IMR-90 (cell line): ENCODE measurements at regions not wholly inside any gene's neighbourhood (a gene's known extent, or its start where the extent isn't known, plus 50 kb on each side); places are given as distances from the start of the nearest gene placed in this dataset.

Source experiments
- ATAC-seq: fragments of 200-7000 bp; cut with Tn5 transposase; 2 replicates; pipeline ENCODE4 v1.9.1; 2020; ENCODE audit warnings: low read depth, mild to moderate bottlenecking, moderate library complexity
- BruUV-seq: library from RNA; stranded (reverse); fragments of 400-500 nt; replicated peaks from 2 replicates; lab custom pipeline; 2021; lab: Mats Ljungman, UMichigan
- CTCF ChIA-PET: fragments of 300-600 bp; formaldehyde crosslinking; extraction: SDS; loops from one replicate; lab custom pipeline; 2021; ENCODE audit warnings: antibody characterized with exemption; lab: Yijun Ruan, JAX
- POLR2A ChIA-PET: fragments of 300-600 bp; sonication (Branson Sonifier 250); formaldehyde crosslinking; loops from one replicate; lab custom pipeline; 2022; ENCODE audit warnings: antibody characterized with exemption; ENCODE audit not compliant: unreplicated experiment; lab: Charles Lee
- DNase-seq: peaks from one replicate; pipeline ENCODE4 v3.0.0; 2013
- H2AFZ ChIP-seq: replicated peaks from 2 replicates; pipeline ENCODE3; 2013; ENCODE audit warnings: low read length, mild to moderate bottlenecking; ENCODE audit not compliant: poor library complexity
- H2AK5ac ChIP-seq: 2 replicates; pipeline ENCODE4 v1.6.1; 2013; ENCODE audit warnings: low read depth, low read length, inconsistent platforms
- H2AK9ac ChIP-seq: replicated peaks from 2 replicates; pipeline ENCODE3; 2013; ENCODE audit warnings: mild to moderate bottlenecking, low read depth, low read length, moderate library complexity; ENCODE audit not compliant: poor library complexity
- H2BK120ac ChIP-seq: 2 replicates; pipeline ENCODE4 v1.6.1; 2013; ENCODE audit warnings: low read depth, low read length, inconsistent platforms
- H2BK15ac ChIP-seq: 3 replicates; pipeline ENCODE4 v1.6.1; 2013; ENCODE audit warnings: low read depth, low read length, inconsistent platforms
- H2BK20ac ChIP-seq: 2 replicates; pipeline ENCODE4 v1.6.1; 2013; ENCODE audit warnings: low read depth, mild to moderate bottlenecking, inconsistent platforms, low read length, moderate library complexity
- H2BK5ac ChIP-seq: 2 replicates; pipeline ENCODE4 v1.6.1; 2013; ENCODE audit warnings: mild to moderate bottlenecking, low read depth, low read length, inconsistent platforms; ENCODE audit not compliant: poor library complexity, severe bottlenecking
- H3K14ac ChIP-seq: replicated peaks from 2 replicates; pipeline ENCODE4 v1.6.1; 2013; ENCODE audit warnings: low read depth, low read length, inconsistent platforms
- H3K18ac ChIP-seq: 2 replicates; pipeline ENCODE4 v1.6.1; 2013; ENCODE audit warnings: low read depth, low read length, control low read depth
- H3K23ac ChIP-seq: 2 replicates; pipeline ENCODE4 v1.6.1; 2013; ENCODE audit warnings: low read depth, low read length, inconsistent platforms
- H3K27ac ChIP-seq: 2 replicates; pipeline ENCODE4 v1.5.1; 2013; ENCODE audit warnings: mild to moderate bottlenecking, control low read depth, low read length; ENCODE audit not compliant: insufficient read depth
- H3K27me3 ChIP-seq: 2 replicates; pipeline ENCODE4 v1.6.1; 2013; ENCODE audit warnings: low read length; ENCODE audit not compliant: control insufficient read depth, insufficient read depth
- H3K36me3 ChIP-seq: 2 replicates; pipeline ENCODE4 v1.6.1; 2013; ENCODE audit warnings: low read length, mixed read lengths; ENCODE audit not compliant: control insufficient read depth, insufficient read depth
- H3K4ac ChIP-seq: 2 replicates; pipeline ENCODE4 v1.6.1; 2013; ENCODE audit warnings: low read depth, low read length, inconsistent platforms
- H3K4me1 ChIP-seq: 2 replicates; pipeline ENCODE4 v1.6.1; 2013; ENCODE audit warnings: low read length, mixed read lengths; ENCODE audit not compliant: control insufficient read depth, insufficient read depth
- H3K4me2 ChIP-seq: 2 replicates; pipeline ENCODE4 v1.6.1; 2013; ENCODE audit warnings: low read depth, mild to moderate bottlenecking, control low read depth, low read length, moderate library complexity
- H3K4me3 ChIP-seq: 2 replicates; pipeline ENCODE4 v1.5.1; 2013; ENCODE audit warnings: low read depth, mild to moderate bottlenecking, control low read depth, low read length, moderate library complexity; ENCODE audit not compliant: insufficient read depth
- H3K56ac ChIP-seq: 2 replicates; pipeline ENCODE4 v1.6.1; 2013; ENCODE audit warnings: low read length, inconsistent platforms; ENCODE audit not compliant: insufficient read depth; ENCODE audit errors: extremely low read depth
- H3K79me1 ChIP-seq, 2 experiments: 2 replicates each; pipeline ENCODE4 v1.6.1; 2013; ENCODE audit warnings: low read length in 2 of 2, inconsistent platforms in 1 of 2, low read depth in 1 of 2
- H3K9ac ChIP-seq: 2 replicates; pipeline ENCODE4 v1.6.1; 2013; ENCODE audit warnings: low read depth, low read length, control low read depth
- H3K9me1 ChIP-seq: 2 replicates; pipeline ENCODE4 v1.6.1; 2013; ENCODE audit warnings: low read length, inconsistent platforms; ENCODE audit not compliant: insufficient read depth
- H3K9me3 ChIP-seq: 2 replicates; pipeline ENCODE4 v1.6.1; 2013; ENCODE audit warnings: low read length; ENCODE audit not compliant: control insufficient read depth, insufficient read depth
- H4K20me1 ChIP-seq: 2 replicates; pipeline ENCODE4 v1.6.1; 2013; ENCODE audit warnings: low read length, inconsistent platforms; ENCODE audit not compliant: insufficient read depth
- H4K5ac ChIP-seq: 2 replicates; pipeline ENCODE4 v1.6.1; 2013; ENCODE audit warnings: mild to moderate bottlenecking, low read depth, low read length, control low read depth
- H4K8ac ChIP-seq, 2 experiments: 2 replicates each; pipeline ENCODE4 v1.6.1; 2013; ENCODE audit warnings: low read depth in 2 of 2, low read length in 2 of 2, control low read depth in 1 of 2, inconsistent platforms in 1 of 2
- H4K91ac ChIP-seq: 2 replicates; pipeline ENCODE4 v1.6.1; 2013; ENCODE audit warnings: low read depth, low read length, inconsistent platforms; ENCODE audit not compliant: insufficient read depth
- MXI1 ChIP-seq: IDR thresholded peaks from 2 replicates; pipeline ENCODE4 v1.6.1; 2012; ENCODE audit warnings: low read depth, mild to moderate bottlenecking, low read length, moderate library complexity, borderline replicate concordance
- NFE2L2 ChIP-seq: fragments of 150-350 bp; IDR thresholded peaks from 2 replicates; pipeline ENCODE4 v1.6.1; 2016; ENCODE audit warnings: low read depth, mild to moderate bottlenecking, low read length
- RAD21 ChIP-seq: IDR thresholded peaks from 2 replicates; pipeline ENCODE4 v1.6.1; 2012; ENCODE audit warnings: low read length, improper control_type of control experiment
- RCOR1 ChIP-seq: IDR thresholded peaks from 2 replicates; pipeline ENCODE4 v1.6.1; 2012; ENCODE audit warnings: mild to moderate bottlenecking, low read length, improper control_type of control experiment; ENCODE audit not compliant: insufficient replicate concordance
- SMC3 ChIP-seq: fragments of 150-350 bp; IDR thresholded peaks from 2 replicates; pipeline ENCODE4 v1.6.1; 2016; ENCODE audit warnings: low read depth, mild to moderate bottlenecking, antibody characterized with exemption, low read length, moderate library complexity
- WGBS, 2 experiments: methylation state at CpG; one replicate each; pipeline versions ENCODE4 v1.1.5 to v1.1.7; 2013; ENCODE audit warnings: missing lambda C conversion rate in 2 of 2; ENCODE audit not compliant: insufficient read length in 1 of 2; ENCODE audit errors: extremely low coverage in 2 of 2; 5-methylcytosine and 5-hydroxymethylcytosine counted together
- dilution Hi-C: fragments of 300-500 bp; cut with HindIII; formaldehyde crosslinking; loops from one replicate; pipeline ENCODE4 v1.14.3; 2018; ENCODE audit warnings: low sequenced_read_pairs; ENCODE audit not compliant: unreplicated experiment
- in situ Hi-C: fragments of 300-500 bp; cut with MboI; formaldehyde crosslinking; loops from 3 replicates; pipeline ENCODE4 v1.14.3; 2019; ENCODE audit warnings: low sequenced_read_pairs, inconsistent platforms, mixed read lengths
- intact Hi-C: fragments of 100-400 bp; cut with micrococcal nuclease; formaldehyde crosslinking; loops from 2 replicates; pipeline ENCODE4 v1.10.0; 2022
- TF ChIP-seq, protein P1 (sequence below): fragments of 150-350 bp; IDR thresholded peaks from 2 replicates; pipeline ENCODE4 v1.6.1; 2016; ENCODE audit warnings: low read depth, mild to moderate bottlenecking, low read length, moderate library complexity, borderline replicate concordance
- TF ChIP-seq, protein P2 (sequence below): fragments of 150-350 bp; IDR thresholded peaks from 2 replicates; pipeline ENCODE4 v1.6.1; 2017; ENCODE audit warnings: mild to moderate bottlenecking, antibody characterized with exemption, low read length, low read depth

DNA sequence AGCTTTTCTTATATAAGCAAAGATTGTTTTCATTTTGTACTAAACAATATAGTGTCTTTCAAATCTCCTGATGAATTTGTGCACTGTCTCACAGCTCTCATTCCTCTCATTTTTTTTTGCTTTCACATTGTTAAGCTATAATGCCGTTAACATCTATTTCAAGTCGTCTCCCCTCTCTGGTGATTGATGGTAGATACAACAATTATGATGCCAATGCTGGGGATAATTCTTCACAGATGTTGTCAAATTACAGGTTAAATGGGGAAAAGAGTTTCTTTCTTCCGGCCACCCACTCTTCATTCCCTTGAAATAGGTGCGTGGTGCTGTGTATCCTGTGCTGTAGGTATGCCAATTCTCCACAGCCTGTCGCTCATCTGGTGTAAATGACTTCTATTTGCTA lies 1053.7 kb upstream of the ZEB2 start:
- Histone ChIP-seq H2BK20ac (no peak overlapping the region), H2AK9ac (no peak overlapping the region), H3K18ac (no peak overlapping the region), H3K27me3 (no peaks in the 10 kb centered on the region), H3K27ac (no peak overlapping the region), H3K79me1 (no peaks in the 10 kb centered on the region), H3K4me2 (no peak overlapping the region), H2BK120ac (no peak overlapping the region), H3K56ac (no peak overlapping the region), H2AK5ac (no peak overlapping the region), H4K8ac (no peak overlapping the region), H3K4me1 (no peaks in the 10 kb centered on the region), H4K91ac (no peak overlapping the region), H2BK5ac (no peak overlapping the region), H4K20me1 (no peaks in the 10 kb centered on the region), H3K4me3 (no peak overlapping the region), H3K23ac (no peak overlapping the region), H3K9me1 (no peaks in the 10 kb centered on the region), H3K9ac (no peak overlapping the region), H4K5ac (no peak overlapping the region), H3K4ac (no peak overlapping the region), H3K14ac (no peak overlapping the region), H2AFZ (no peak overlapping the region), H3K9me3 (no peaks in the 10 kb centered on the region), H2BK15ac (no peak overlapping the region), H3K36me3 (no peaks in the 10 kb centered on the region)
- no TSS peak for BruUV-seq
- DNase-seq, result no peak
- in situ Hi-C loops (no loop called here), dilution Hi-C loops (no loop called here), intact Hi-C loops (no loop called here)
- ATAC-seq, result no peak
- no peak for TF ChIP-seq RAD21
- no peak for TF ChIP-seq RCOR1
- no peak for TF ChIP-seq NFE2L2
- TF ChIP-seq, protein P1, sequence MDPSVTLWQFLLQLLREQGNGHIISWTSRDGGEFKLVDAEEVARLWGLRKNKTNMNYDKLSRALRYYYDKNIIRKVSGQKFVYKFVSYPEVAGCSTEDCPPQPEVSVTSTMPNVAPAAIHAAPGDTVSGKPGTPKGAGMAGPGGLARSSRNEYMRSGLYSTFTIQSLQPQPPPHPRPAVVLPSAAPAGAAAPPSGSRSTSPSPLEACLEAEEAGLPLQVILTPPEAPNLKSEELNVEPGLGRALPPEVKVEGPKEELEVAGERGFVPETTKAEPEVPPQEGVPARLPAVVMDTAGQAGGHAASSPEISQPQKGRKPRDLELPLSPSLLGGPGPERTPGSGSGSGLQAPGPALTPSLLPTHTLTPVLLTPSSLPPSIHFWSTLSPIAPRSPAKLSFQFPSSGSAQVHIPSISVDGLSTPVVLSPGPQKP, result no peak
- no peak for TF ChIP-seq MXI1
- TF ChIP-seq SMC3, result no peak
- TF ChIP-seq, protein P2, sequence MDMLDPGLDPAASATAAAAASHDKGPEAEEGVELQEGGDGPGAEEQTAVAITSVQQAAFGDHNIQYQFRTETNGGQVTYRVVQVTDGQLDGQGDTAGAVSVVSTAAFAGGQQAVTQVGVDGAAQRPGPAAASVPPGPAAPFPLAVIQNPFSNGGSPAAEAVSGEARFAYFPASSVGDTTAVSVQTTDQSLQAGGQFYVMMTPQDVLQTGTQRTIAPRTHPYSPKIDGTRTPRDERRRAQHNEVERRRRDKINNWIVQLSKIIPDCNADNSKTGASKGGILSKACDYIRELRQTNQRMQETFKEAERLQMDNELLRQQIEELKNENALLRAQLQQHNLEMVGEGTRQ, result no peak
- no CpG with 5 or more reads among the region's 5 CpGs for WGBS, 2 experiments
- CTCF ChIA-PET, result no interaction called here
- POLR2A ChIA-PET, result interaction anchor here (0.7 kb wide), 1 partner anchor 14 kb away, joined by 4 read pairs; no protein-coding TSS in a partner anchor
